HG03097 (cell line): ENCODE measurements at regions not wholly inside any gene's neighbourhood (a gene's known extent, or its start where the extent isn't known, plus 50 kb on each side); places are given as distances from the start of the nearest gene placed in this dataset.
"Not testable (repeated sequence)": the region's sequence is repeated elsewhere in the genome, so short reads cannot be mapped to it uniquely, and the experiment has no call there.

Source experiments
- ATAC-seq: cut with Tn5 transposase; IDR thresholded peaks from one replicate; pipeline ENCODE4 v1.9.1; 2021; ENCODE audit not compliant: unreplicated experiment, low FRiP score

DNA sequence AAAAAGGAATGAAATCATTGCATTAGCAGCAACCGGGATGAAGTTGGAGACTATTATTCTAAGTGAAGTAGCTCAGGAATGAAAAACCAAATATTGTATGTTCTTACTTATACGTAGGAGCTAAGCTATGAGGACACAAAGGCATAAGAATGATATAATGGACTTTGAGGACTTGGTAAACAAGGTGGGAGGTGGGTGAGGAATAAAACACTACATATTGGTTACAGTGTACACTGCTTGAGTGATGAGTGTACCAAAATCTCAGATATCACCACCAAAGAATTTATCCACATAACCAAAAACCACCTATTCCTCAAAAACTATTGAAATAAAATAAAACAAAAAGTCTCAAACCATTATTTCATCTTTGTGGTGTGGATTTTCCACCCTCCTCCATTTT lies 593.5 kb downstream of the TENT5A start:
- ATAC-seq, result no peak

DNA sequence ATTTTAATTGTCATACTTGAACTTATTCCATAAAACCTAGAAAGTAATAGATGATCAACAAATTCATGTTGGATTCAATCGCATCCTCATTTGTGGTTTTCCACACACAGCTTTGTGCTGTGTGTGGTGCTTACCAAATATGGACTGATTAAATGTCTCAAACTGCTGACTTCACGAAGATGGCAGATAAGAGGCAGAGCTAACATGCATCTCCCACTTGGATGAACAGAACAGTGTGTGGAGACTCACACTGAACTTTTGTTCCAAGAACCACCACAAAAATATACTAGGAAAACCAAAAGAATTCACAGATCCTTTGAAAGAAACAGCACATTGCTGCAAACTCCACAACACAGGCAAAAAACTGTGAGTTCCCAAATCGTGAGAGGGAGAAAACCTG lies 603.7 kb downstream of the TENT5A start:
- ATAC-seq, result no peak

DNA sequence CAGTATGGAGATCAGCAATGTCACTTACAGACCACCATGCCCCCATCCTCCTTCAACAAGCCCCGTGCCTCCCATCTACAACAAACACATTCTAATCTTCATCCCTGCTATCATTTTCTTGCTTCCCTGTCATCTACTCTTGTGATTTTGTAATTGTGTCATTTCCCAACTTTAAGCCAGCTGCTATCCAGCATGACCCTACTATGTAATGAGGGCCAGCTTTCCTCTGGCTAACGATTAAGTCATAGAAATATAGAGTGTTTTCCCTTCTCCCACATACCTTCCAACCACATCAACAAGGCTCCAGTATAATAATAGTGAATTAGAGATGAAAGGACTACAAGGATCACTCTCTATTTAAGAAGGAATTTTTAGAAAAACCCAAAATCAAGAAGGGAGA lies 607.0 kb downstream of the TENT5A start:
- no peak for ATAC-seq

DNA sequence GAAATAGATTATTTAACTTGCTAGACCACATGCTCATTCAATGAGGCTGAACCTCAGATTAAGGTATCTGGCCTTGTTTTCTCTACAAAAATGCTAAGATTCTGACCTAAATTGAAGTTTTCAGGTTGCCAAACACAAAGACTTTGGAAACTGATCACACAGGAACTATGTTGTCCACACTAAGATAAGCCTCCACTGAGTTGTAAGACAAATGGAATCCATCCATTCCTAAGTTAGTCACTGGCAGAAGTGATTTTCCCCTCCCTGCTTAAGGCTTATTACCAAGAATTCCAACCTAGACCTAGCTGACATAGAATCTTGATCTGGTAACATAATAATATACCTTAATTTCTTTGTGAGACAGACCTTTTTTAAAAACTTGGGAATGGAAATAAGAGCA lies 608.1 kb downstream of the TENT5A start:
- ATAC-seq, result no peak

DNA sequence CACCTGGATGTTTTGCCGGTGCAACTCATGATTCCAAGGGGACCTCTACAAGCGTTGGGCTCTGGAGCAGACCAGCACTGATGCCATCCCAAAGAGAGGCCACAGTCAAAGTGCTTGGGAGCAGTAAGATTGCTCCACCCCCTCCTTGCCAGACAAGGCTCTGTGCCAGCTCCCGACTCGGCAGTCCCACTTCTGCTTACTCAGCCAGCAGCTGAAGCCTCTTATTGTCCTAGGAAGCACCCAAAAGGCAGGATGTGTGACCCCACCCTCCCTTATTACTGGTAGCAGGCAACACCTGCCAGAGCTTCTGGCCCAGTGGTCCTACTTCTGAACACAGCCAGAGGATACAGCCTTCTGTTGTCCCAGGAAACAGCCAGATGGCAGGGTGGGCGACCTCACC lies 614.2 kb downstream of the TENT5A start:
- ATAC-seq, result no peak

DNA sequence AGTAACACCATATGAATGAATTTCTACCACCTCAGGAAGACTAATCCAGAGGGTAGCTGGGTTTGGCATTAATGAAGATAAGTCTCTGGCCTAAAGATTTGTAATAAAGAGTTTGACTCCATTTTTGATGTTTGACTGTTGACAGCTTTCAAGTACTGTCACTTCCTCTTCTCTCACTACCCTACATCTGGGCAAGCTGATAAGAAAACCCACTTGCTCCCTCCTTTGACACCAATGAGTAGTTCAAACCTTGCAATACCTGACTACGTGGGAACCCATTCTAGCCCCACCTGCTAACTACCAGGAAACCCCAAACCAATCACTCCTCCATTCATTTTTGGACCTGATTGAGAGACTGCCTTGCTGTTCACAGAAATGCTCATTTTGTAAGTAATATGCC lies 621.5 kb downstream of the TENT5A start:
- no peak for ATAC-seq

DNA sequence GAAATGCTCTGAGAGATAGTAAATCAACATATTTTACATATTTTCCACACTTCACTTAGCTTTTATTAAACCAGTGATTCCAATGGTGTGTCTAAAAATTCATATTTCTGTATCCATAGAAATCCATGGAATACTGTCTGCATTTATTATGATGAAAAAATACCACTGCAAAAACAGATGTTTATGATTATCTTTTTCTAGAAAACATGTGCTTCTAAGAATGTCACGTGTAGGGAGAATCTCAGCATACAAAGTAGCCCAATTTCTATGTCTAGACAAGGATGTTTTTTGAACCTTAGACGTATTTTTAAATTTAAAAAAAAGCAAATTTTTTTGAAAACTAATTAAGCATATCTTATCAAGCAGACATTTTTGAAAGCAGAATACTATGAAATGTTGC lies 622.4 kb downstream of the TENT5A start:
- no peak for ATAC-seq

DNA sequence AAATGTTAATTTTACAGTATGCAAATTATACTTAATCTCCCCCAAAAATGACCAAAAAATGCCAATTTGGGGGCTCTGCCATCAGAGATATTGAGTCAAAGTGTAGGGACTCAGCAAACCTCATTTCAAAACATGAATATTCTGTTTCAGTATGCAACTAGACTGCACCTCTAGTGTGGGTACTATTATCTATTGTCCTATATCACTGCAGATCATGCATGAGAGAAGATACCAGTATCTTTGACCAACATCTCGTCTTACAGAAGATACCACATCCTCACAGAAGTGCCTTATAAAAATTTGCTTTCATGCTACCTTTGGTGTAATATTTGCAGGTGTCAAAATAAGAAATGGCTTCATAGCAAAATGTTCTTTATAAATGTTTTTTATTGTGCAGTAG lies 623.8 kb downstream of the TENT5A start:
- no peak for ATAC-seq

DNA sequence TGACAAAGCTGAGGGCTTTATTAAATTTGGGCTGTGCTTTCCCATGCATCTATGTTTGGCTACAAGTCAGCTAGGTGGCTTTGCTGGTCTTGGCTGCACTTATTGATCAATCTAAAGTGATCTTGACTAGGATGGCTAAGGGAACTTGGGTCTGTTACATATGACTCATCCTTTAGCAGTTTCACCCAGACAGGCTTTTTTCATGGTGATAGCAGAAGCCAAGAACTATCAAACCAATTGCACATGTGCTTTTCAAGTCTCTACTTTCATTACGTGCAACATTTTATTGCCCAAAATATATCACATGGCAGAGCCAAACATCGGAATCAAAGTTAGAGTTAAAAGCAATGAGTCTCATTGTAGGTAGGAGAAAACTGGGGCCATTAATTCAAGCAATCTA lies 626.3 kb downstream of the TENT5A start:
- no peak for ATAC-seq

DNA sequence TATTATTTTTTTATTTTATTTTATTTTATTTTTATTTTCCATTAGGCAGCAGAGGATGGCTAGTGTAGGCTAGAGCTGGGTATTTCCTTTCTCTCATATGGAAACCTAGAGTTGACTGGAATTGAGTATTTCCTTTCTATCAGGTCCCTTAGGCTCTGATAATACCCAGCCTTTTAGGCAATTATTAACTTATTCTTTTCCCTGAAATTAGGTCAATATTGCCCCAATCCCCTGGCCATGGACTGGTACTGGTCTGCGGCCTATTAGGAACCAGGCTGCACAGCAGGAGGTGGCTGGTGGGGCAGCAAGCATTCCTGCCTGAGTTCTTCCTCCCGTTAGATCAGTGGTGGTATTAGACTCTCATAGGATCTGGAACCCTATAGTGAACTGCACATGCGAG lies 632.2 kb downstream of the TENT5A start:
- ATAC-seq, result no peak

DNA sequence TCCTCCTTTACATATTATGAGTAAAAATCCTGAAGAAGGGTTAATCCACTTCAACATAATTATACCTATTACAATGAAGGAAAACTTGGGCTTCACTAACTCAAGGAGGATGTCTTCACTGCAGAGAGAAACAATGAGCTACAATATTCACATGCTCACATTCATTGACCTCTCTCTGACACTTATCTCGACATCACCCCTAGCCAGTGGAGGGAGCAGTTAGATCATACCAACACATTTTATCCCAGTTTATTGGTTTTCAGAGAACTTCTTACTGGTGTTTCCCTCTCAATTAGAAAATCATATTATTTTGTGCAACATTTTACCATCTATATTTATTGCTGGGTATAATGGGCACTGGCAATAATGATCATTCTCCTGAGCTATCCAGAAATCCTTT lies 646.5 kb downstream of the TENT5A start:
- no peak for ATAC-seq

DNA sequence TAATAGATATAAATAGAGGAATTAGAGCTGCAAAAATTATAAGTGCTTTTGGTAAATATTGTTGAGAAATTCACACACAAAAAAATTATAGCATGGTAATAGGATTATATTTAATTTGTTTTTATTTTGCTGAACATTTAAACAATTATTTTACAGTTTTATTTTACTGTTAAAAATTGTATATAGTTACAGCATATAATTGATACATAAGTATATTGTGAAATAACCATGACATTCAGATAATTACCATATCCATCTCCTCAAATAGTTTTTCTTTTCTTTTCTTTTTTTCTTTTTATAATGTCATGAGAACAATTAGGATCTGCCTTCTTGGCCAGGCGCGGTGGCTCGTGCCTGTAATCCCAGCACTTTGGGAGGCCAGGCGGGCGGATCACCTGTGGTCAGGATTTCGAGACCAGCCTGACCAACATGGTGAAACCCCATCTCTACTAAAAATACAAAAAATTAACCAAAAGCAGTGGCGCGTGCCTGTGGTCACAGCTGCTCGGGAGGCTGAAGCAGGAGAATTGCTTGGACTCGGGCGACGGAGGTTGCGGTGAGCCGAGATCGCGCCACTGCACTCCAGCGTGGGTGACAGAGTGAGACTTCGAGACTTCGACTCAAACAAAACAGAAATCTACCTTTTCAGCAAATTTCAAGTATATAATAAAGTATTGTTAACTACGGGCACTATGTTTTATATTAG lies 654.2 kb downstream of the TENT5A start:
- ATAC-seq, result no peak

DNA sequence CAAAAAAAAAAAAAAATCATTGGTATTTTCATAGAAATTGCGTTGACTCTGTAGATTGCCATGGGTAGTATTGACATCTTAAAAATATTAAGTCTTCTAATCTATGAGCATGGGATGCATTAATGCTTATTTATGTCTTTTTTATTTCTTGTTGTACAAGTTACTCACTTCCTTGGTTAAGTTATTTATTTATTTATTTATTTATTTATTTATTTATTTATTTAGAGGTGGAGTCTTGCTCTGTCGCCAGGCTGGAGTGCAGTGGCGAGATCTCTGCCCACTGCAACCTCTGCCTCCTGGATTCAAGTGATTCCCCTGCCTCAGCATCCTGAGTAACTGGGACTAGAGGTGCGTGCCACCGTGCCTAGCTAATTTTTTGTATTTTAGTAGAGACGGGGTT lies 656.0 kb downstream of the TENT5A start:
- not testable (repeated sequence) for ATAC-seq

DNA sequence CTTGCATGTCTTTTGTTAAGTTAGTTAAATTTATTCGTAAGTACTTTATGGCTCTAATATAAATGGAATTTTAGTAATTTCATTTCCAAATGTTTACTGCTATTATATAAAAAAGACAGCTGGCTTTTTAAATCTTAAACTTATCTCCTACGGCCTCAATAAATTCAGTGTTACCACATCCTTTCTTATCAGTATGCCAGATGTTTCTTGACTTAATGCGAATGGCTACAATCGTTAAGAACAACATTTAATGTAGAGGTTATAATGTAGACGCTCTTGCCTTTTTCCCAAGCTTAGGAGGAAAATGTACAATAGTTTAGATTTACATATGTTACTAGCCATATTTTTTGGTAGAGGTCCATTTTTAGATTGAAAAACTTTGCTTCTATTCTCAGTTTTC lies 659.4 kb downstream of the TENT5A start:
- ATAC-seq, result no peak

DNA sequence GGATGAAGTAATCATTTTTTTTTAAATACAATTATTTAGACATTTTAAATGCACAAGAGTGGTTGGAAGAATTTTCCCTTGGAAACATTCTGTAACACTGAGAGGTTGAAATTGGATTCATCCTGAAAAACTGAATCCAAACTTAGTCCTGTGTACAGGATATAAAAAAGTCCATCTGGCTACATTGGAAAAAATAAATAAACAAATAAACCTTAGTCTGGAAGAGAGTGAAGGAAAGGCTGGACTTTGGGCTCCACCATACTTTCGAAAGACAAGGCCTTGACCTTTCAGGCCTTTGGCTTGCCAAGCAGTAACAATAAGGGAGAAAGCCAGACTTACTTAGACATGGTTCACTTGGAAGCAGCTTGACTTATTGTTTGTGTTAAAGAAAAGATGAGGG lies 664.3 kb downstream of the TENT5A start:
- ATAC-seq, result no peak

DNA sequence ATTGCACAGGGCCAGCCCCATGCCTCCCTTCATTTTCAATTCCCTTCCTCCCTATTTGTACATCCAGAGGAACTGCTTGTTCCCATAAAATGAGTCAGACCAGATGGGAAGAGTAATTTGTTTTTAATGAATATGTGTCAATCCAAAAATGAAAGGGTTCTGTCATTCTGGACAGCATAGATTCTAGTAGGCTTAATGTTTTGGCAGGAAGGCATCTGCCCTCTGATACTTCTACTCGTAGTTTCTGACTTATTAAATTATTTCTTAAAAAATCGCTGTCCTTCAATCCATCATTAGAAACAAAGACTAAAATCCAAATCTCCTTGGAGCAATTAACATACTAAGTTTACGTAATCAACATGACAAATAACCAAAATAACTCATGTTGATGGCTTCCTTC lies 665.5 kb downstream of the TENT5A start:
- ATAC-seq, result no peak

DNA sequence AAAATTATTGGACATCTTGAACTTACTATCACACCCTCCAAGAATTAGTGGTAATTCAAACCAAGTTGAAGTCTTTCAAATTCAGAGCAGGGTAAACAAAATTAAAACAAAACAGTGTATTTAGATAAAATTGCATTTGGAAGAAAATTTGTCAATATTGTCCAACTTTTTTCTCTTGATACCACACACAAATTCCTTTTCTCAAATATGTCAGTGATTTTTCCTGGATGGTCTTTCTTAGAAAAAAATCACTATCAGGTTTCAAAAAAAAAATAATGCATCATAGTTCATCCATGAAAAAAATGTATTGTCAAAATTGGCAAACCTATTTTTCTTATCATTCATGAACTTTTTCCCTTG lies 667.1 kb downstream of the TENT5A start:
- no peak for ATAC-seq

DNA sequence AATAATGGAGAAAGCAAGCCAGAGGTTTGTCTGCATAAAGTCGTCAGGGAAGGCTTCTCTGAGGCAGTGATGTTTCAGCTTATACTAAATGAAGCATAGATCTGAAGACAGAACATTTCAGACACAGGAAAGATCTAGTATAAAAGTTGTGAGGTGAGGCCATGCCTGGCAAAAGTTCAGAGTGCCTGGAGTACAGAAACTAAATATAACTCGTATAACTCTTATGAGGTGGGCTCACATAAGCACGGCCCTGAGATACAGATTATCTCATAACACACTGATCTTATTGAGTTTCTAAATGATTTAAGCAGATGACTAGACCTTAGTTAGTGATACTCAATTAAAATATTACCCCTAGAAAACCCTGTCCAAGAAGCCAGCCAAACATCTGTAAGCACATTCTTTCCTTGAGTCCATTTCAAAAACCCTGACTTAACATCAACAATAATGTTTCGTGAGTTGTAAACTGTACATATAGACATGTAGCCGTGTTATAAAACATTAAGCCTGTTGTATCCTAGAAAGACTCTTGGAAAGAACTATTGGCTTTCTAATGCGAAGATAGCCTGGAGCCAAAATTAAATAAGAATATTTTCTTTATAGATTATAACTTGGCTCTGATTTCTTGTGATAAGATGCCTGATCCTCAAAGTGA lies 667.6 kb downstream of the TENT5A start:
- no peak for ATAC-seq

DNA sequence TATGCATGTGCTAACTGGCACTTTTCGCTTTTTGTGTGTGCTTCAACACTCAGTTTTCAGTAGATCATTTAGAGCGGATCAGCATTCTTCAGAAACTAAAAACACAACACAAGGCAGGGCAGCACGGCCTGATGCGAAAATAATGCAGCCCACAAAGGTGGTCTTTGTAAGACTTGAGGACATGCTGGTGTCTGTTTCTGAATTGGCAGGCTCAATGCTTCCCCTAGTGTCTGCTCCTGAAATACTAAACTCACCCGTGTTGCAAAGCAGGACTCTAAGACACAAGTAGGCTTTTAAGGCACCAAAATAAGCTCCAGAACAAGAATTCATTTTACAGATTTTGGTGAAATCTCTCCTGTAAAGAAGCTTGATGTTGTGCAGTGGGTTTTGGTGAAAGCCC lies 676.5 kb downstream of the TENT5A start:
- no peak for ATAC-seq

DNA sequence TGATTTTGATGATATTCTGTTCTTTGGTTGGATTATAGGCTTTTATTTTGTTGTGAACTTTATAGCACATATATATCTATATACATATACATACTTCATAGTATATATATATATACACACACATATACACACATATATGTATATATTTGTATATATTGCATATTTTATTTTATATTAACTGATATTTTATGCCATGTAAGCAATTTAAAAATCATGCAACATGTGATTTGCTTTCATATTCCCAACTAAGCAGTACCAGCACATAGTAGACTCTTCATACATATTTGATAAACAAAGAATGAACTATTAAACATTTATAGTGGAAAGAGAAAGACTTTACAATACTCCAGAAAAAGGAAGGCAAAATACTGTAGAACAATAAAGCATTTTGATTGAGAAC lies 679.2 kb downstream of the TENT5A start:
- ATAC-seq, result no peak

DNA sequence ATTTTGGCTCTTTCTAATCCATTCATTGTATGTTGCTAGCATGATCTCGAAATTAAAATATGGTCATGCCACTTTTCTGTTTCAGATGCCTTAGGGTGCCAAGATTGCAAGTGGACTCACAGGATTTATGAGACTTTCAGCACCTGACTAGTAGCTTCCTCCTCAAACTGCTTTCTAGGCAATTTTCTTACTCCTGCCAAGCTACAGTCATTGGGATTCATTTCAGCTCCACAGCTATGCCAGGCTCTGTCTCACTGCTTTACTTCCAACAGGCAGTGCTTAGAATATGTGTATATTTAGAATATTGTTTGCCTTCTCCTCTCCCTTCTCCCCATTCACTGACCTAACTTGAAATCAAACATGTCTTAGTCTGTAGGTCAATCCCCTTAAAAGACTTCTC lies 681.4 kb downstream of the TENT5A start:
- no peak for ATAC-seq

DNA sequence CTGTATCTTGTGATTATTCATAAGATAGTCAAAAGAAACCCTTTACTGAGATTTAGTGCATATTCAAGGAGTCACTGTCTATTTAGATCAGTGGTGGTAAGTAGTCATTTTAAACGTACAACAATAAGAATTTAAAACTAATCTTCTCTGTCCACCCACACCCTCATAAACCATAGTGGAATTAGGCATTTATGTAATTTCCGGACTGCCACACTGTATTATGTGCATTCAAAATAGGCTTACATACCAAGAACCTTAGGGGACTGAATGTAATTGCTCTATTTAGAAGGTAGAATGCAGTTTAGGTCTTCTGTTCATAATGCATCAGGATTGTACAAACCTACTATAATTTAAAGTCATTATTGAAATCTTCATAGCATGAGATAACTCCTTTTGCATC lies 685.4 kb downstream of the TENT5A start:
- ATAC-seq, result no peak

DNA sequence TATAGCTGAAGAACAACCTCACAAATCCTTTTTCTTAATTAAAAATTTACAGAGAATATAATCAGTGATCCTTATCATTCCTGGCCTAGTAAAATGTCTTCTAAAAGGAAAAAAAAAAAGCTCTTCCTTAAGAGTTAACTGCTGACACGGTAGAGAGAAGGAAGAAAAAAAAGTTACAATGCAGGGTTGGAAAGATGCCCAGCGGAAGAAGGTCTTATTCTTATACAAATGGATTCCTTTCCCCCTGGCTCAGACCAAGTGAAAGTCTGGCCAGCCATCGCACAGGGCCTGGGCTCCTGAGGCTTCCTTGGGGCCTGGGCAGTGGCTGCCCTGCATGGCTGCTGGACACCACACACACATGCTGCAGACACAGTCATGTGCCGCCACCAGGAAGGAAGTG lies 688.6 kb downstream of the TENT5A start:
- no peak for ATAC-seq
